OCI-LY3 (cell line): ENCODE measurements at regions not wholly inside any gene's neighbourhood (a gene's known extent, or its start where the extent isn't known, plus 50 kb on each side); places are given as distances from the start of the nearest gene placed in this dataset.

Source experiments
- H2AFZ ChIP-seq: fragments of 200-600, 300-600 bp; shearing (Covaris generic); 2 replicates; pipeline ENCODE4 v1.6.0; 2014; ENCODE audit warnings: antibody characterized with exemption, low read depth, low read length
- H3K27ac ChIP-seq: fragments of 200-600, 300-600 bp; sonication (generic); 2 replicates; pipeline ENCODE4 v1.5.1; 2014; ENCODE audit warnings: mild to moderate bottlenecking, low read length, moderate library complexity, mixed read lengths
- H3K27me3 ChIP-seq: fragments of 200-600, 300-600 bp; sonication (generic); 2 replicates; pipeline ENCODE4 v1.6.1; 2014; ENCODE audit warnings: low read depth, low read length, mixed read lengths
- H3K36me3 ChIP-seq: fragments of 200-600, 300-600 bp; sonication (generic); replicated peaks from 2 replicates; pipeline ENCODE3; 2014; ENCODE audit warnings: low read depth, low read length, mixed read lengths
- H3K4me1 ChIP-seq: fragments of 300-600, 200-600 bp; sonication (generic); 2 replicates; pipeline ENCODE4 v1.6.1; 2014; ENCODE audit warnings: low read length, mixed read lengths
- H3K4me2 ChIP-seq: fragments of 200-600, 300-600 bp; sonication (generic); 2 replicates; pipeline ENCODE4 v1.6.1; 2014; ENCODE audit warnings: low read length, mixed read lengths
- H3K4me3 ChIP-seq: fragments of 300-600, 200-600 bp; sonication (generic); 2 replicates; pipeline ENCODE4 v1.5.1; 2014; ENCODE audit warnings: antibody characterized with exemption, mild to moderate bottlenecking, low read length, moderate library complexity
- H3K79me2 ChIP-seq: fragments of 300-600, 200-600 bp; shearing (Covaris generic); 2 replicates; pipeline ENCODE4 v1.6.1; 2014; ENCODE audit warnings: mild to moderate bottlenecking, low read length, mixed read lengths
- H3K9ac ChIP-seq: fragments of 300-600, 200-600 bp; shearing (Covaris generic); 2 replicates; pipeline ENCODE4 v1.6.0; 2014; ENCODE audit warnings: mild to moderate bottlenecking, low read length, moderate library complexity
- H3K9me3 ChIP-seq: fragments of 200-600, 300-600 bp; shearing (Covaris generic); 2 replicates; pipeline ENCODE4 v1.6.1; 2014; ENCODE audit warnings: low read length, mixed read lengths; ENCODE audit not compliant: insufficient read depth
- H4K20me1 ChIP-seq: fragments of 200-600, 300-600 bp; sonication (generic); 2 replicates; pipeline ENCODE4 v1.6.1; 2016; ENCODE audit warnings: low read length, mixed read lengths; ENCODE audit not compliant: insufficient read depth
- CTCF ChIP-seq: fragments of 200-600, 300-600 bp; sonication (generic); IDR thresholded peaks from 2 replicates; pipeline ENCODE4 v1.5.1; 2014; ENCODE audit warnings: antibody characterized with exemption, low read length, low read depth
- EZH2phosphoT487 ChIP-seq: fragments of 200-600 bp; shearing (Covaris generic); IDR thresholded peaks from 2 replicates; pipeline ENCODE4 v1.6.1; 2018; ENCODE audit warnings: antibody characterized with exemption, mixed run types, low read depth

- Histone ChIP-seq H3K4me1 (peaks cover 24% of the 10 kb centered on the region), H3K27me3 (no peaks in the 10 kb centered on the region), H4K20me1 (no peaks in the 10 kb centered on the region), H3K27ac (no peak overlapping the region), H3K4me2 (no peak overlapping the region), H3K9me3 (no peaks in the 10 kb centered on the region), H3K36me3 (no peaks in the 10 kb centered on the region), H3K79me2 (no peaks in the 10 kb centered on the region), H3K4me3 (no peak overlapping the region), H2AFZ (no peak overlapping the region), H3K9ac (no peak overlapping the region)
- TF ChIP-seq CTCF (no peak), EZH2phosphoT487 (no peak)
These were observed 73.2 kb upstream of the SLC14A2 start for GRCh38 chr18:45542043-45542442.

- H3K36me3 ChIP-seq: no peaks in the 10 kb centered on the region
These were observed 67.4 kb upstream of the SLC14A2 start for GRCh38 chr18:45547910-45548309.

GRCh38 chr18:45548614-45549013, 66.7 kb upstream of the SLC14A2 start:
- Histone ChIP-seq H3K27me3 (no peaks in the 10 kb centered on the region), H3K4me2 (no peak overlapping the region), H4K20me1 (no peaks in the 10 kb centered on the region), H2AFZ (no peak overlapping the region), H3K4me1 (peaks cover 11% of the 10 kb centered on the region; the same call in 1 of the 2 replicates), H3K36me3 (no peaks in the 10 kb centered on the region), H3K9ac (no peak overlapping the region), H3K9me3 (no peaks in the 10 kb centered on the region), H3K79me2 (no peaks in the 10 kb centered on the region), H3K27ac (no peak overlapping the region), H3K4me3 (no peak overlapping the region)
- TF ChIP-seq CTCF (no peak), EZH2phosphoT487 (no peak)

More at GRCh38 chr18:45547910-45548309, 67.4 kb upstream of the SLC14A2 start:
- no peak for TF ChIP-seq EZH2phosphoT487
- no peak overlapping the region for H3K4me2 ChIP-seq
- no peaks in the 10 kb centered on the region for H3K79me2 ChIP-seq
- no peaks in the 10 kb centered on the region for H3K9me3 ChIP-seq
- no peak overlapping the region for H2AFZ ChIP-seq
- H3K4me1 ChIP-seq: peaks cover 11% of the 10 kb centered on the region; the same call in 1 of the 2 replicates
- H3K4me3 ChIP-seq: no peak overlapping the region
- no peak overlapping the region for H3K27ac ChIP-seq
- no peak overlapping the region for H3K9ac ChIP-seq
- H3K27me3 ChIP-seq: no peaks in the 10 kb centered on the region
- H4K20me1 ChIP-seq: no peaks in the 10 kb centered on the region

- Histone ChIP-seq H3K79me2 (no peaks in the 10 kb centered on the region), H4K20me1 (no peaks in the 10 kb centered on the region), H3K27ac (no peak overlapping the region), H3K4me1 (peaks cover 11% of the 10 kb centered on the region; the same call in 1 of the 2 replicates), H3K27me3 (no peaks in the 10 kb centered on the region), H2AFZ (no peak overlapping the region), H3K9ac (no peak overlapping the region), H3K4me2 (no peak overlapping the region), H3K9me3 (no peaks in the 10 kb centered on the region), H3K4me3 (no peak overlapping the region), H3K36me3 (no peaks in the 10 kb centered on the region)
- TF ChIP-seq CTCF: no peak
- no peak for TF ChIP-seq EZH2phosphoT487
These were observed 66.0 kb upstream of the SLC14A2 start for GRCh38 chr18:45549290-45549689.
